H1 (cell line): ENCODE measurements at regions not wholly inside any gene's neighbourhood (a gene's known extent, or its start where the extent isn't known, plus 50 kb on each side); places are given as distances from the start of the nearest gene placed in this dataset.

Experiments
- CTCF ChIA-PET: fragments of 300-600 bp; sonication (Branson Sonifier 250); formaldehyde crosslinking; loops from one replicate; lab custom pipeline; 2021; ENCODE audit not compliant: partially characterized antibody; lab: Charles Lee
- POLR2A ChIA-PET: fragments of 300-600 bp; sonication (Branson Sonifier 250); formaldehyde crosslinking; loops from one replicate; lab custom pipeline; 2021; ENCODE audit warnings: inconsistent platforms; ENCODE audit not compliant: partially characterized antibody; lab: Charles Lee
- DNase-seq, 2 experiments: peaks; one replicate each; pipeline versions ENCODE4 v3.0.0 to v3.0.0-alpha.2; 2010 to 2022; ENCODE audit warnings: low spot score in 2 of 2, low read depth in 1 of 2, mixed read lengths in 1 of 2
- FAIRE-seq: peaks from 2 replicates; lab custom pipeline; 2011; peaks lifted over from hg19 to GRCh38; lab: Jason Lieb, UNC
- H2AFZ ChIP-seq: 2 replicates; pipeline ENCODE4 v1.8.1; 2012; ENCODE audit warnings: low read length, inconsistent platforms
- H2AK5ac ChIP-seq: 2 replicates; pipeline ENCODE4 v1.6.1; 2013; ENCODE audit warnings: low read depth, low read length
- H2BK120ac ChIP-seq: replicated peaks from 2 replicates; pipeline ENCODE3; 2013; ENCODE audit warnings: low read depth, low read length, inconsistent platforms
- H2BK12ac ChIP-seq: 2 replicates; pipeline ENCODE4 v1.6.1; 2013; ENCODE audit warnings: low read depth, low read length
- H2BK15ac ChIP-seq: 2 replicates; pipeline ENCODE4 v1.6.1; 2013; ENCODE audit warnings: low read length
- H2BK20ac ChIP-seq: 2 replicates; pipeline ENCODE4 v1.6.1; 2013; ENCODE audit warnings: low read length
- H2BK5ac ChIP-seq: 2 replicates; pipeline ENCODE4 v1.6.1; 2013; ENCODE audit warnings: low read depth, low read length
- H3K14ac ChIP-seq: 2 replicates; pipeline ENCODE4 v1.6.1; 2013; ENCODE audit warnings: inconsistent platforms; ENCODE audit not compliant: insufficient read length
- H3K18ac ChIP-seq: 2 replicates; pipeline ENCODE4 v1.6.1; 2013; ENCODE audit warnings: low read length; ENCODE audit errors: extremely low read depth
- H3K23ac ChIP-seq: 2 replicates; pipeline ENCODE4 v1.6.1; 2013; ENCODE audit warnings: inconsistent platforms; ENCODE audit not compliant: insufficient read length
- H3K23me2 ChIP-seq: 2 replicates; pipeline ENCODE4 v1.6.1; 2013; ENCODE audit warnings: low read depth, low read length
- H3K27ac ChIP-seq: 2 replicates; pipeline ENCODE4 v1.6.1; 2011; ENCODE audit warnings: low read depth, low read length, inconsistent platforms
- H3K27me3 ChIP-seq, 4 experiments: replicated peaks in 1 of 4; 1 replicate in 1 of 4; 2 replicates in 3 of 4; pipeline versions ENCODE4 v1.6.1 to v1.8.1; 2011 to 2013; ENCODE audit warnings: low read length in 3 of 4, mild to moderate bottlenecking in 3 of 4, inconsistent platforms in 2 of 4, mixed read lengths in 2 of 4, moderate library complexity in 1 of 4; ENCODE audit not compliant: control insufficient read depth in 3 of 4, insufficient read depth in 3 of 4; ENCODE audit errors: extremely low read depth in 1 of 4
- H3K36me3 ChIP-seq, 4 experiments: 2 replicates each; pipeline versions ENCODE4 v1.6.1 to v1.8.1; 2011 to 2013; ENCODE audit warnings: mild to moderate bottlenecking in 4 of 4, low read length in 3 of 4, moderate library complexity in 2 of 4, control low read depth in 1 of 4, inconsistent platforms in 1 of 4; ENCODE audit not compliant: insufficient read depth in 4 of 4, control insufficient read depth in 2 of 4
- H3K4ac ChIP-seq: replicated peaks from 2 replicates; pipeline ENCODE3; 2013; ENCODE audit warnings: low read length, low read depth, mixed read lengths, inconsistent platforms; ENCODE audit not compliant: insufficient read length
- H3K4me1 ChIP-seq, 4 experiments: replicated peaks in 1 of 4; 1 replicate in 1 of 4; 2 replicates in 3 of 4; pipeline versions ENCODE4 v1.6.1 to v1.8.1; 2011 to 2013; ENCODE audit warnings: low read length in 3 of 4, inconsistent platforms in 2 of 4, mixed read lengths in 1 of 4; ENCODE audit not compliant: insufficient read depth in 4 of 4, control insufficient read depth in 3 of 4
- H3K4me2 ChIP-seq, 2 experiments: 2 replicates each; pipeline versions ENCODE4 v1.6.1 to v1.8.1; 2011 to 2013; ENCODE audit warnings: low read depth in 2 of 2, low read length in 2 of 2, control low read depth in 1 of 2, inconsistent platforms in 1 of 2, mild to moderate bottlenecking in 1 of 2; ENCODE audit not compliant: insufficient read depth in 1 of 2
- H3K4me3 ChIP-seq, 4 experiments: fragments of 200-600, 300-600 bp in 1 of 4; sonication (generic), shearing (Covaris generic), sonication (Bioruptor Twin) in 1 of 4; 2 replicates each; pipeline versions ENCODE4 v1.5.1 to v1.8.1; 2011 to 2016; ENCODE audit warnings: low read length in 4 of 4, low read depth in 3 of 4, control low read depth in 2 of 4, inconsistent platforms in 2 of 4, mild to moderate bottlenecking in 2 of 4, mixed read lengths in 1 of 4, moderate library complexity in 1 of 4; ENCODE audit not compliant: insufficient read depth in 2 of 4; ENCODE audit errors: extremely low read depth in 1 of 4
- H3K56ac ChIP-seq: replicated peaks from 2 replicates; pipeline ENCODE3; 2013; ENCODE audit warnings: low read depth, mild to moderate bottlenecking, mixed read lengths, low read length, inconsistent platforms; ENCODE audit not compliant: insufficient read length
- H3K79me1 ChIP-seq: 2 replicates; pipeline ENCODE4 v1.6.1; 2013; ENCODE audit warnings: low read depth, low read length, control low read depth
- H3K79me2 ChIP-seq, 2 experiments: 2 replicates each; pipeline versions ENCODE4 v1.6.1 to v1.8.1; 2012 to 2013; ENCODE audit warnings: low read length in 2 of 2, mild to moderate bottlenecking in 2 of 2, inconsistent platforms in 1 of 2; ENCODE audit not compliant: insufficient read depth in 2 of 2, control insufficient read depth in 1 of 2
- H3K9ac ChIP-seq, 4 experiments: replicated peaks in 1 of 4; 1 replicate in 1 of 4; 2 replicates in 3 of 4; pipeline versions ENCODE4 v1.6.1 to v1.8.1; 2011 to 2013; ENCODE audit warnings: low read depth in 3 of 4, low read length in 3 of 4, control low read depth in 2 of 4, mild to moderate bottlenecking in 2 of 4, moderate library complexity in 2 of 4, inconsistent platforms in 1 of 4; ENCODE audit errors: extremely low read depth in 1 of 4
- H3K9me3 ChIP-seq, 2 experiments: 2 replicates each; pipeline versions ENCODE4 v1.6.1 to v1.8.1; 2012 to 2013; ENCODE audit warnings: mild to moderate bottlenecking in 2 of 2, moderate library complexity in 2 of 2, control low read depth in 1 of 2, inconsistent platforms in 1 of 2, low read depth in 1 of 2, low read length in 1 of 2, mixed read lengths in 1 of 2; ENCODE audit not compliant: insufficient read depth in 2 of 2
- H4K20me1 ChIP-seq, 2 experiments: replicated peaks in 1 of 2; 2 replicates each; pipeline versions ENCODE3 to v1.8.1; 2011 to 2013; ENCODE audit warnings: inconsistent platforms in 2 of 2, low read length in 2 of 2, mild to moderate bottlenecking in 1 of 2; ENCODE audit not compliant: insufficient read depth in 2 of 2, control insufficient read depth in 1 of 2
- H4K5ac ChIP-seq: 2 replicates; pipeline ENCODE4 v1.6.1; 2013; ENCODE audit warnings: low read length, low read depth, mixed read lengths, inconsistent platforms; ENCODE audit not compliant: insufficient read length
- H4K8ac ChIP-seq: 2 replicates; pipeline ENCODE4 v1.8.0; 2013; ENCODE audit warnings: mild to moderate bottlenecking, moderate library complexity, low read length, inconsistent platforms; ENCODE audit not compliant: insufficient read depth; ENCODE audit errors: extremely low read depth
- H4K91ac ChIP-seq: replicated peaks from 2 replicates; pipeline ENCODE3; 2013; ENCODE audit warnings: low read length, mixed read lengths, inconsistent platforms; ENCODE audit not compliant: insufficient read length
- BCL11A ChIP-seq, 2 experiments: IDR thresholded peaks; one replicate each; pipeline ENCODE4 v1.6.1; 2011; ENCODE audit warnings: low read depth in 2 of 2, low read length in 2 of 2, mild to moderate bottlenecking in 2 of 2
- CBX5 ChIP-seq: fragments of 300-800, 300-1000 bp; sonication (generic); IDR thresholded peaks from 2 replicates; pipeline ENCODE4 v1.7.1; 2016; ENCODE audit warnings: antibody characterized with exemption, low read length, low read depth
- EGR1 ChIP-seq: IDR thresholded peaks from 2 replicates; pipeline ENCODE4 v1.6.1; 2011; ENCODE audit warnings: low read depth, low read length, borderline replicate concordance
- EZH2 ChIP-seq: fragments of 200-600 bp; sonication (generic); IDR thresholded peaks from 2 replicates; pipeline ENCODE4 v1.7.1; 2012; ENCODE audit warnings: low read depth, mild to moderate bottlenecking, moderate library complexity, low read length, inconsistent platforms; ENCODE audit not compliant: severe bottlenecking
- FOSL1 ChIP-seq: IDR thresholded peaks from 2 replicates; pipeline ENCODE4 v1.6.1; 2011; ENCODE audit warnings: mild to moderate bottlenecking, low read depth, low read length, moderate library complexity; ENCODE audit not compliant: insufficient read depth
- KDM5A ChIP-seq: fragments of 200-600 bp; IDR thresholded peaks from 2 replicates; pipeline ENCODE4 v1.7.1; 2012; ENCODE audit warnings: mild to moderate bottlenecking, low read length, inconsistent platforms, mixed read lengths
- RFX5 ChIP-seq: IDR thresholded peaks from 2 replicates; pipeline ENCODE4 v1.6.1; 2011; ENCODE audit warnings: low read depth, low read length, improper control_type of control experiment, borderline replicate concordance
- RNF2 ChIP-seq: fragments of 200-900, 300-1000 bp; sonication (generic); IDR thresholded peaks from 2 replicates; pipeline ENCODE4 v1.7.1; 2016; ENCODE audit warnings: borderline replicate concordance, low read depth, mild to moderate bottlenecking, antibody characterized with exemption, low read length; ENCODE audit not compliant: poor library complexity, severe bottlenecking; ENCODE audit errors: missing control alignments
- SAP30 ChIP-seq: fragments of 300-600 bp; sonication (generic); IDR thresholded peaks from 2 replicates; pipeline ENCODE4 v1.7.1; 2012; ENCODE audit warnings: low read length, moderate library complexity, mild to moderate bottlenecking, inconsistent platforms; ENCODE audit not compliant: insufficient read depth, insufficient replicate concordance
- YY1 ChIP-seq: IDR thresholded peaks from 2 replicates; pipeline ENCODE4 v1.6.1; 2011; ENCODE audit warnings: low read depth, mild to moderate bottlenecking, low read length
- whole genome bisulfite sequencing, 2 experiments: shearing (Covaris generic) in 1 of 2; methylation state at CpG; one replicate each; pipeline versions ENCODE4 v1.1.6 to v1.1.7; 2013 to 2015; ENCODE audit warnings: low lambda C conversion rate in 2 of 2, mixed read lengths in 2 of 2, inconsistent platforms in 1 of 2, low coverage in 1 of 2, missing lambda C conversion rate in 1 of 2; ENCODE audit not compliant: insufficient replicate concordance in 2 of 2, insufficient coverage in 1 of 2, insufficient read length in 1 of 2; ENCODE audit errors: extremely low coverage in 1 of 2, missing lambda C conversion rate in 1 of 2; 5-methylcytosine and 5-hydroxymethylcytosine counted together
- TF ChIP-seq, protein P1 (sequence below): IDR thresholded peaks from 2 replicates; pipeline ENCODE4 v1.6.1; 2011; ENCODE audit warnings: low read length, improper control_type of control experiment
- TF ChIP-seq, protein P2 (sequence below): IDR thresholded peaks from 2 replicates; pipeline ENCODE4 v1.6.1; 2012; ENCODE audit warnings: inconsistent platforms

DNA sequence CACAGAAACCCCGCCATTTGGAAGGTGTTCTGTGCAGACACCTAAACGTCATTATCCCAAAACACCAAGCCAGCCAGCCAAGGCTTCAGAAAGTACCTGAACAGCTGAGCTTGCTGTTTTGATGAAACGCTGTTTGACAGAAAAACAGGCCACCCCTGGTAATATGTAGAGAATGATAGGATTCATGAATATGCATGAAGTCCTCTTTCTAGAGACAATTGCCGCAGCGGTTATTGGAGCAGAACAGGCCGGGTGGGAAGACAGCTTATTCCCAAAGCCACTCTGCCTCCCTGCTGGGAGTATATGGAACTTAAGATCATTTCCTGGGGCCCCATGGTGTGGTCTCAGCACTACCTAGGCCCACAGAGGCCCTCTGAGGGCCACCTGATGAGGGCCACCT is 229.5 kb downstream of the UQCRFS1 start:
- 91% methylated on average over 6 of the region's 6 CpGs; no CpG with 5 or more reads in 1 of the 2 experiments for WGBS, 2 experiments
- Histone ChIP-seq H3K4me1 (peaks cover 0 to under 1% (median 0%) of the 10 kb centered on the region in 4 experiments; a peak in 2 of 7 replicates), H3K9me3 (no peaks in the 10 kb centered on the region), H3K56ac (no peak overlapping the region), H3K79me2 (no peaks in the 10 kb centered on the region), H2AFZ (no peak overlapping the region), H3K9ac (no peak overlapping the region), H2BK20ac (no peak overlapping the region), H3K18ac (no peak overlapping the region), H4K91ac (no peak overlapping the region), H4K20me1 (no peaks in the 10 kb centered on the region), H3K27me3 (no peaks in the 10 kb centered on the region; a peak in 1 of 7 replicates), H3K36me3 (no peaks in the 10 kb centered on the region), H3K14ac (no peak overlapping the region), H2BK5ac (no peak overlapping the region), H2BK120ac (no peak overlapping the region), H2AK5ac (no peak overlapping the region), H3K4me2 (no peak overlapping the region), H3K4ac (no peak overlapping the region), H4K8ac (no peak overlapping the region; the same call in 1 of the 2 replicates), H3K23me2 (no peaks in the 10 kb centered on the region; the same call in 1 of the 2 replicates), H3K79me1 (no peaks in the 10 kb centered on the region), H2BK15ac (no peak overlapping the region), H2BK12ac (no peak overlapping the region), H4K5ac (no peak overlapping the region), H3K27ac (no peak overlapping the region), H3K4me3 (no peak overlapping the region), H3K23ac (no peak overlapping the region)
- ChIA-PET CTCF (interaction anchor here (0.9 to 2.1 kb wide), 10 partner anchors 9 to 277 kb away, joined by 3 to 9 read pairs (median 3); no protein-coding TSS in a partner anchor), POLR2A (no interaction called here)
- no peak for DNase-seq
- TF ChIP-seq RNF2 (no peak), EZH2 (no peak), SAP30 (no peak), CBX5 (no peak), FOSL1 (no peak), EGR1 (no peak), KDM5A (no peak), YY1 (no peak), BCL11A (IDR thresholded peaks at IDR 0.05; ENCODE audit: low read depth in 2 of 2, low read length in 2 of 2) (no peak), RFX5 (no peak)
- TF ChIP-seq, protein P1, sequence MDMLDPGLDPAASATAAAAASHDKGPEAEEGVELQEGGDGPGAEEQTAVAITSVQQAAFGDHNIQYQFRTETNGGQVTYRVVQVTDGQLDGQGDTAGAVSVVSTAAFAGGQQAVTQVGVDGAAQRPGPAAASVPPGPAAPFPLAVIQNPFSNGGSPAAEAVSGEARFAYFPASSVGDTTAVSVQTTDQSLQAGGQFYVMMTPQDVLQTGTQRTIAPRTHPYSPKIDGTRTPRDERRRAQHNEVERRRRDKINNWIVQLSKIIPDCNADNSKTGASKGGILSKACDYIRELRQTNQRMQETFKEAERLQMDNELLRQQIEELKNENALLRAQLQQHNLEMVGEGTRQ, result no peak
- TF ChIP-seq, protein P2, sequence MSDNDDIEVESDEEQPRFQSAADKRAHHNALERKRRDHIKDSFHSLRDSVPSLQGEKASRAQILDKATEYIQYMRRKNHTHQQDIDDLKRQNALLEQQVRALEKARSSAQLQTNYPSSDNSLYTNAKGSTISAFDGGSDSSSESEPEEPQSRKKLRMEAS, result no peak
- FAIRE-seq, result no peak
